Pancreas (tissue), 10 donors: ENCODE measurements at regions not wholly inside any gene's neighbourhood (a gene's known extent, or its start where the extent isn't known, plus 50 kb on each side); places are given as distances from the start of the nearest gene placed in this dataset.

ENCODE experiments used
- ATAC-seq, 4 donors: fragments of 200-7000 bp; cut with Tn5 transposase; one replicate each; pipeline versions ENCODE4 v1.8.0 to v1.9.1; 2020; ENCODE audit warnings: mild to moderate bottlenecking in 4 of 4, moderate library complexity in 4 of 4
- DNase-seq, 6 donors: peaks; one replicate each; pipeline ENCODE4 v3.0.0-alpha.2; 2020
- FAIRE-seq: peaks from 2 replicates; lab custom pipeline; 2012; peaks lifted over from hg19 to GRCh38; lab: Jason Lieb, UNC
- H3K27ac ChIP-seq, 4 donors: fragments of 200-600 bp; sonication (generic); 1 replicate in 3 of 4; 2 replicates in 1 of 4; pipeline versions ENCODE4 v1.5.0 to v1.8.0; 2020
- H3K27me3 ChIP-seq, 4 donors: fragments of 200-600 bp; one replicate each; pipeline ENCODE4 v1.8.0; 2021
- H3K36me3 ChIP-seq, 3 donors: fragments of 200-600 bp; sonication (generic) in 1 of 3; one replicate each; pipeline versions ENCODE4 v1.5.0 to v1.8.0; 2020 to 2021
- H3K4me1 ChIP-seq, 3 donors: fragments of 200-600 bp; one replicate each; pipeline ENCODE4 v1.8.0; 2021
- H3K4me3 ChIP-seq, 4 donors: fragments of 200-600 bp; sonication (generic) in 2 of 4; one replicate each; pipeline versions ENCODE4 v1.5.0 to v1.8.0; 2020 to 2021
- H3K9me3 ChIP-seq, 4 donors: fragments of 200-600 bp; one replicate each; pipeline ENCODE4 v1.8.0; 2021
- WGBS, 2 donors: extraction: QIAGEN DNeasy Blood & Tissue Kit; methylation state at CpG; one replicate each; pipeline ENCODE4 v1.1.7; 2013; 5-methylcytosine and 5-hydroxymethylcytosine counted together
- intact Hi-C, 3 donors: fragments of 100-400 bp; cut with DNase I; formaldehyde crosslinking; loops; one replicate each; pipeline versions ENCODE4 v1.11.1 to v1.14.2; 2022
- TF ChIP-seq, protein P1 (sequence below), 4 donors: fragments of 200-600 bp; sonication (generic) in 3 of 4; IDR thresholded peaks; one replicate each; pipeline versions ENCODE4 v1.5.0 to v1.8.0; 2021; ENCODE audit warnings: antibody characterized with exemption in 4 of 4
- donor health status: healthy with polysubstance abuse.
- donor health status: DM: no; HTN: no; CAD: no; lungs with moderate emphysema.
- donor health status: DM: no; HTN: no; CAD: no.
- donor health status: control.
- donor health status: control.
- donor health status: Bipolar disorder and iron deficiency.
- donor health status: DM: yes; HTN: yes; CAD: no.
- donor health status: DM: no; HTN: no; CAD: no.
- donor health status: DM: no; HTN: no; CAD: no.
- donor health status: DM: yes; HTN: yes; CAD: no.

- intact Hi-C loops = no loop called here
- H3K36me3 ChIP-seq = no peaks in the 10 kb centered on the region
- H3K4me1 ChIP-seq = no peaks in the 10 kb centered on the region
- DNase-seq (no peak), FAIRE-seq (no peak), ATAC-seq (no peak)
- WGBS, 2 donors = 92 to 96% methylated on average over 2 of the region's 2 CpGs
- H3K9me3 ChIP-seq = no peaks in the 10 kb centered on the region
- TF ChIP-seq, protein P1, sequence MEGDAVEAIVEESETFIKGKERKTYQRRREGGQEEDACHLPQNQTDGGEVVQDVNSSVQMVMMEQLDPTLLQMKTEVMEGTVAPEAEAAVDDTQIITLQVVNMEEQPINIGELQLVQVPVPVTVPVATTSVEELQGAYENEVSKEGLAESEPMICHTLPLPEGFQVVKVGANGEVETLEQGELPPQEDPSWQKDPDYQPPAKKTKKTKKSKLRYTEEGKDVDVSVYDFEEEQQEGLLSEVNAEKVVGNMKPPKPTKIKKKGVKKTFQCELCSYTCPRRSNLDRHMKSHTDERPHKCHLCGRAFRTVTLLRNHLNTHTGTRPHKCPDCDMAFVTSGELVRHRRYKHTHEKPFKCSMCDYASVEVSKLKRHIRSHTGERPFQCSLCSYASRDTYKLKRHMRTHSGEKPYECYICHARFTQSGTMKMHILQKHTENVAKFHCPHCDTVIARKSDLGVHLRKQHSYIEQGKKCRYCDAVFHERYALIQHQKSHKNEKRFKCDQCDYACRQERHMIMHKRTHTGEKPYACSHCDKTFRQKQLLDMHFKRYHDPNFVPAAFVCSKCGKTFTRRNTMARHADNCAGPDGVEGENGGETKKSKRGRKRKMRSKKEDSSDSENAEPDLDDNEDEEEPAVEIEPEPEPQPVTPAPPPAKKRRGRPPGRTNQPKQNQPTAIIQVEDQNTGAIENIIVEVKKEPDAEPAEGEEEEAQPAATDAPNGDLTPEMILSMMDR (IDR thresholded peaks at IDR 0.05) = no peak
- no peaks in the 10 kb centered on the region for H3K27me3 ChIP-seq
- H3K4me3 ChIP-seq = no peak overlapping the region
- H3K27ac ChIP-seq = no peak overlapping the region
Measured at GRCh38 chr12:75683220-75683619, 171.8 kb upstream of the KRR1 start.

- Histone ChIP-seq H3K4me3 (no peak overlapping the region), H3K4me1 (no peaks in the 10 kb centered on the region), H3K9me3 (no peaks in the 10 kb centered on the region), H3K27me3 (no peaks in the 10 kb centered on the region), H3K27ac (no peak overlapping the region), H3K36me3 (no peaks in the 10 kb centered on the region)
- TF ChIP-seq, protein P1 (IDR thresholded peaks at IDR 0.05) = no peak
- WGBS, 2 donors = 86 to 94% methylated on average over 5 of the region's 5 CpGs
- FAIRE-seq (no peak), ATAC-seq (no peak), DNase-seq (no peak)
- intact Hi-C loops = no loop called here
Measured at GRCh38 chr12:75677522-75677921, 166.1 kb upstream of the KRR1 start.

- no peaks in the 10 kb centered on the region for H3K36me3 ChIP-seq
- TF ChIP-seq, protein P1 (IDR thresholded peaks at IDR 0.05) = no peak
- DNase-seq = no peak
- intact Hi-C loops = no loop called here
- H3K4me3 ChIP-seq = no peak overlapping the region
- no peak overlapping the region for H3K27ac ChIP-seq
- no peaks in the 10 kb centered on the region for H3K4me1 ChIP-seq
- H3K9me3 ChIP-seq = no peaks in the 10 kb centered on the region
- ATAC-seq = no peak
- no peak for FAIRE-seq
- H3K27me3 ChIP-seq = no peaks in the 10 kb centered on the region
- WGBS, 2 donors = 85 to 86% methylated on average over 2 of the region's 2 CpGs
Measured at GRCh38 chr12:75674393-75674792, 163.0 kb upstream of the KRR1 start.

GRCh38 chr12:75672200-75672599 is 160.8 kb upstream of the KRR1 start:
- no peak for FAIRE-seq

DNA sequence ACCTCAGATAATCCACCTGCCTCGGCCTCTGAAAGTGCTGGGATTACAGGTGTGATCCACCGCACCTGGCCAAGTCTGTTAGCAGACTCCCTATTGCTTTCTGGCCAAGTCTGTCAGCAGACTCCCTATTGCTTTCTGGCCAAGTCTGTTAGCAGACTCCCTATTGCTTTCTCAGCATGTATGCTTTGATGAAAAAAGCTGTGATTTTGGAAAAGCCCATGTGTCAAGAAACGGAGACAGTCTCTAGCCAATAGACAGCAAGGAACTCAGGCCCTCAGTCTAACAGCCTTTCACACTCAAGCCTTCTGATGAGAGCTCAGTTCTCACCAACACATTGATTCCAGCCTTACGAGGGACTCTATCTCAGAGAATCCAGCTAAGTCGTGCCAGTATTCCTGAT is 158.8 kb upstream of the KRR1 start:
- no peak for DNase-seq
- ATAC-seq = no peak
- 58 to 61% methylated on average over 5 of the region's 5 CpGs for WGBS, 2 donors

More at GRCh38 chr12:75672200-75672599, 160.8 kb upstream of the KRR1 start:
- Histone ChIP-seq H3K4me1 (peaks cover 0 to 6% (median 2%) of the 10 kb centered on the region in 3 donors), H3K27me3 (no peaks in the 10 kb centered on the region), H3K27ac (no peak overlapping the region), H3K36me3 (no peaks in the 10 kb centered on the region), H3K9me3 (no peaks in the 10 kb centered on the region), H3K4me3 (no peak overlapping the region)
- ATAC-seq = no peak
- intact Hi-C loops = no loop called here
- TF ChIP-seq, protein P1 (IDR thresholded peaks at IDR 0.05) = no peak
- DNase-seq = no peak

More for the DNA sequence above, 158.8 kb upstream of the KRR1 start:
- Histone ChIP-seq H3K27me3 (no peaks in the 10 kb centered on the region), H3K9me3 (no peaks in the 10 kb centered on the region), H3K4me3 (no peak overlapping the region), H3K36me3 (no peaks in the 10 kb centered on the region), H3K27ac (no peak overlapping the region), H3K4me1 (peaks cover 0 to 21% (median 15%) of the 10 kb centered on the region in 3 donors)
- FAIRE-seq = no peak
- TF ChIP-seq, protein P1 (IDR thresholded peaks at IDR 0.05) = no peak
- intact Hi-C loops = no loop called here
